Left kidney (tissue), 1 donor: ENCODE measurements at regions not wholly inside any gene's neighbourhood (a gene's known extent, or its start where the extent isn't known, plus 50 kb on each side); places are given as distances from the start of the nearest gene placed in this dataset.

Experiments used
- DNase-seq: peaks from one replicate; pipeline ENCODE4 v3.0.0-alpha.2; 2013

DNA sequence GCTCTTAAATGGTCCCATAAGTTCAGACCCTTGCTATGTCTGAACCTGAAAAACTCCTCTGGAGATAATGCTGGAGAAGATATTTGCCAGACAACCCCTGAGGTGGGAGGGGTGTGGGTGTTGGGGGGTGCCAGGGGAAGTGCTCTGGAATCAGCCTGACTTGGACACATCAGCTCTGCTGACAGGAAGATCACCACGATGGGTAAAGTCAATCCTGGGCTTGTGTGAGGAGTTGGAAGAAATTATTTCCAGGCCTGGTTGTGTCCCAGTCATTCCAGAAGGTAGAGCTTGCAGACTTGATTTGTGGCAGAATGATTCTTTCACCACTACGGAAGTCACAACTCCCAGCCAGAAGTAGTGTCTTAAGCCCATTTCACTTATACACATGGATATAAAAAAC is 60.3 kb upstream of the UNC5B start:
- DNase-seq, result no peak

- no peak for DNase-seq
Observed at GRCh38 chr10:71156436-71156835, 55.9 kb upstream of the UNC5B start.

- DNase-seq, result no peak
Observed at GRCh38 chr10:71157435-71157834, 54.9 kb upstream of the UNC5B start.

DNA sequence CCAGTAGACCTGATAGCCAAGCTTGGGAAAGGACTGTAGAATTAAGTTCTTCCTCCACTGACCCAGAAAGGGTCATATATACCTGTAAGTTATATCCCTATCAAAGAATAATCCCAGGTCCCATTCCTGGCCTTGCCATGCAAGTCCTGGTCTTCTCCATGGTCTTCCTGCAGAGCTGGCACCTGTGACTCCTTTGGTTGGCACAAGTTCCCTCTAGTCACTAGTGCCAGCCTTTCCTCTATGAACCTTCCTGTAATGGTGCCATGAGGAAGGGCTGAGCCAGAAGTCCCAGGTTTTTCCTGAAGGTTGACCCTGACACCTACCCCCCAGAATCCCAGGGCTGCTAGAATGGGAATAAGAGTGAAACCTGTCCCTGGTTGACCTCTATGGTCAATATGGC is 54.1 kb upstream of the UNC5B start:
- no peak for DNase-seq

DNA sequence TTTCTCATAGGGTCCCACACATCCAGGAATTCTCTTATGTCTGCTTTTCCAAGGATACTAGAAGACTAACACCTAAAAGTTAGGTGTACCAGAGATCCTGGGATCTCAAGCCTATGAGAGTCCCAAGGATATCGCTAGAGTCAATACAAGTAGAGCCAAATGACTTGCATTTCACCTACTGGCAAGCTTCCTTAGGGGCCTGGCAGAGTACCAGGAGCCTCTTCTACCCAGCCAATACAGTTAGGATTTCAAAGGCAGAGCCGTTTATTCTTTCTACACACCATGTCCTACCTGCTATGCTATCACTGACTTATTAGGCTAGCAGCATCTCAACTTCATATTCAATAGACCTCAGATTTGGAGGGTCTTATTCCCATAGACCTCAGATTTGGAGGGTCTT is 53.5 kb upstream of the UNC5B start:
- DNase-seq, result no peak

GRCh38 chr10:71159892-71160291 is 52.5 kb upstream of the UNC5B start:
- no peak for DNase-seq

GRCh38 chr10:71161425-71161824 is 50.9 kb upstream of the UNC5B start:
- no peak for DNase-seq
